ENCODE measurements at regions not wholly inside any gene's neighbourhood (a gene's known extent, or its start where the extent isn't known, plus 50 kb on each side); places are given as distances from the start of the nearest gene placed in this dataset.
A peak's percentile ranks its signal among the peaks of the same experiment; 100 is the strongest.

DNA sequence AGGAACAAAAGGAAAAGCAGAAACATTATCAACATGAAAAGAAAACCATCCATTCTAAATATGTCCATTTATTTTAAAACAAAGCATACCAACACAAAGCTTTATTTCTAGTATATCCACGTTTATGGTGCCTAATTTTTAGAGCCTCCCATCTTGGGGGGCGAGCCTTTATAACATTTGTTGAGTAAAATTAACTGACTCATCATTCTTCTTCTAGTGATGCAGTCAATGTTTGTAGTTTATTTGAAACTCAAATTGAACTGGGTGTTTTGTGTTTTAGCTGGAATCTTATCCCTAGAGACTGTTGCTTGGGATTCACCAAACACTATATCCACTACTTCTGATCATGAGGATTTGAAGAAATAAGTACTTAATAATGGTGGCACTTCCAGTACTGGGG, 366.4 kb upstream of the NPVF start:
- Histone ChIP-seq H3K4me3 (no peak overlapping the region), H3K36me3 (ENCODE audit: low read depth, missing control alignments) (no peaks in the 10 kb centered on the region), H3K27me3 (no peaks in the 10 kb centered on the region), H3K27ac (no peak overlapping the region), H3K9me3 (no peaks in the 10 kb centered on the region), H3K4me1 (no peaks in the 10 kb centered on the region)
- TF ChIP-seq POLR2A (IDR thresholded peaks at IDR 0.05) (no peak), CTCF (IDR thresholded peaks at IDR 0.05) (no peak)
- 84 to 89% methylated on average over 2 of the region's 2 CpGs for WGBS, 2 donors
- intact Hi-C loops (cut with DNase I; ENCODE audit: low total_unique reads): no loop called here
- DNase-seq: no peak

DNA sequence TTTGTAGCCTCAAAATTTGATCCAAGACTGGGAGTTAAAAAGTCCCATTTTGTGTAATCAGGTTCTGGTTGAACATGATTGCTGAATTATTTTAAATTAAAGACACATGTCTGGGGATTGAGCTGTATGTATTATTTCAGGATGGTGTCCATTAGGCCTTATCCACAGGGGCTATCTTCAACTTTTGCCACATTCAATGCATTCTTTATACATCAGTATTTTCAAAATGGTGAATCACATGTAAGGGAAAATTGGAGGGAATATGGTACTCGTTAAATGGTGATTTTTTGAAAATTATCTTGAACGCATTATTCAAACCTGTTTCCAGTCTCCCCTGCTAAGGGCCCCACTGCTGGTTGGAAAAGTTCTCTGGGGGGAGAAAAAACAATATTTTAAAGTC, 367.7 kb upstream of the NPVF start:
- Histone ChIP-seq H3K4me1 (no peaks in the 10 kb centered on the region), H3K36me3 (ENCODE audit: low read depth, missing control alignments) (no peaks in the 10 kb centered on the region), H3K9me3 (no peaks in the 10 kb centered on the region), H3K27ac (no peak overlapping the region), H3K4me3 (no peak overlapping the region), H3K27me3 (no peaks in the 10 kb centered on the region)
- no peak for DNase-seq
- intact Hi-C loops (cut with DNase I; ENCODE audit: low total_unique reads): no loop called here
- TF ChIP-seq POLR2A (IDR thresholded peaks at IDR 0.05) (no peak), CTCF (IDR thresholded peaks at IDR 0.05) (no peak)
- 92 to 100% methylated on average over 2 of the region's 2 CpGs for WGBS, 2 donors

GRCh38 chr7:25596443-25596842, 368.2 kb upstream of the NPVF start:
- Histone ChIP-seq H3K36me3 (ENCODE audit: low read depth, missing control alignments) (no peaks in the 10 kb centered on the region), H3K27ac (no peak overlapping the region), H3K27me3 (no peaks in the 10 kb centered on the region), H3K4me1 (no peaks in the 10 kb centered on the region), H3K4me3 (no peak overlapping the region), H3K9me3 (no peaks in the 10 kb centered on the region)
- TF ChIP-seq POLR2A (IDR thresholded peaks at IDR 0.05) (no peak), CTCF (IDR thresholded peaks at IDR 0.05) (no peak)
- WGBS, 2 donors: 79 to 80% methylated on average over 9 of the region's 9 CpGs
- intact Hi-C loops (cut with DNase I; ENCODE audit: low total_unique reads): no loop called here
- DNase-seq: no peak

DNA sequence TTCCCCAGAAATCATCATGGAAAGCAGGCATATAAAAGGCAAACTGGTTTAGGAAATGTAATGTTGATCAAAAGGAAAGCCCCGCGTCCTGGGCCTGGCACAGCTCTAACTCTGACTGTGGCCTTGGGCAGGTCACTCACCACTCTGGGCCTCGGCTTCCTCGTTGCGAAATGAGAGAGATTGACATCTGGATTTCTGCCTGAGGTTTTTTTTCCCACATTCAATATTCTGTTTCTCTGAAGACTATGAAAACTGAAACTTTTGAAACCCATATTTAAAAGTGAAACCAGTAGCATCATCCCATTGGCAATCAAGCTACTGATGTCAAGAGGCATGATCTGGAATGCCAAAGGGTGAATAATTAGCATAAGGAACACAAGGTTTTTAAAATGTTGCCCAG, 369.7 kb upstream of the NPVF start:
- Histone ChIP-seq H3K27me3 (no peaks in the 10 kb centered on the region), H3K27ac (peak overlapping the region in 1 of 2 donors; percentile 38), H3K4me1 (no peaks in the 10 kb centered on the region), H3K36me3 (ENCODE audit: low read depth, missing control alignments) (no peaks in the 10 kb centered on the region), H3K9me3 (no peaks in the 10 kb centered on the region), H3K4me3 (no peak overlapping the region)
- TF ChIP-seq POLR2A (IDR thresholded peaks at IDR 0.05) (no peak), CTCF (IDR thresholded peaks at IDR 0.05) (no peak)
- WGBS, 2 donors: 57 to 66% methylated on average over 5 of the region's 5 CpGs
- DNase-seq: peak; percentile 19
- intact Hi-C loops (cut with DNase I; ENCODE audit: low total_unique reads): no loop called here

DNA sequence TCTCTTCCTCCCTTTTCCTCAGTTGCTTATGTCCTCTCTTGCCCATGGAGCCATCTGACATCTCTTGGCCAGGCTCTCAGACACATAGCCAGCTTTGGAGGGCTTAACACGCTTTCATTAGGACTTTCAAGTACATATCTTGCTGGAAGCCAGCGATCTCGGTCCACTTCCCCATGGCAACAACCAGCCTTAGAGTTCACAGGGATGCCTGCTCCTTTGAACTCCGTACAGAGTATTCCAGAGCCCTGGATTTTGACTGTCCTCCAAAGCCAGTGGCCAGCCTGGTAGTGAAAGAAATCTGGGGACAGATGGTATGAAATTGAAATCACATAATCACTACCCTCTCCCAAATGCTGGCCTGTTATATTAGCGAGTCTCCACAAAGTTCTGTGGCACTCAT, 370.5 kb upstream of the NPVF start:
- intact Hi-C loops (cut with DNase I; ENCODE audit: low total_unique reads): no loop called here
- H3K36me3 ChIP-seq (ENCODE audit: low read depth, missing control alignments): no peaks in the 10 kb centered on the region
- TF ChIP-seq CTCF (IDR thresholded peaks at IDR 0.05) (no peak), POLR2A (IDR thresholded peaks at IDR 0.05) (no peak)
- WGBS, 2 donors: 87 to 91% methylated on average over 5 of the region's 5 CpGs
- no peaks in the 10 kb centered on the region for H3K9me3 ChIP-seq
- no peaks in the 10 kb centered on the region for H3K27me3 ChIP-seq
- DNase-seq: no peak
- H3K27ac ChIP-seq: no peak overlapping the region
- H3K4me1 ChIP-seq: no peaks in the 10 kb centered on the region
- H3K4me3 ChIP-seq: no peak overlapping the region

Data from testis (tissue), 2 donors.